ENCODE measurements at regions not wholly inside any gene's neighbourhood (a gene's known extent, or its start where the extent isn't known, plus 50 kb on each side); places are given as distances from the start of the nearest gene placed in this dataset.

GRCh38 chr5:133866903-133867245 lies 101.6 kb downstream of the C5orf15 start:
- POLR2A ChIA-PET: no interaction called here
- Mint-ChIP-seq H3K27me3 (peaks cover 15% of the 10 kb centered on the region), H3K27ac (no peak overlapping the region), H3K4me1 (ENCODE audit: low read depth) (peaks cover 5% of the 10 kb centered on the region), H3K4me3 (no peak overlapping the region), H3K36me3 (ENCODE audit: low read depth) (no peaks in the 10 kb centered on the region), H3K9me3 (no peaks in the 10 kb centered on the region)
- ATAC-seq (ENCODE audit: poor library complexity): no peak
- CTCF ChIA-PET: no interaction called here
- H3K9me3 ChIP-seq (ENCODE audit: control insufficient read depth in 1 of 2, insufficient read depth in 1 of 2, low read length in 2 of 2): no peaks in the 10 kb centered on the region
- no peak for TF ChIP-seq CTCF (IDR thresholded peaks at IDR 0.05)
- peaks cover 0 to 7% of the 10 kb centered on the region in 2 experiments for H3K27me3 ChIP-seq (ENCODE audit: control insufficient read depth in 1 of 2, insufficient read depth in 2 of 2, low read length in 2 of 2)
- no peak overlapping the region for H3K4me3 ChIP-seq (ENCODE audit: low read length)
- H3K36me3 ChIP-seq (ENCODE audit: insufficient read depth, low read length): no peaks in the 10 kb centered on the region
- no peak overlapping the region for H3K27ac ChIP-seq (ENCODE audit: low read depth in 1 of 2, low read length in 2 of 2)
- DNase-seq: no peak
- no peaks in the 10 kb centered on the region for H3K4me1 ChIP-seq (ENCODE audit: insufficient read depth, low read length)
- intact Hi-C loops (cut with DNase I, micrococcal nuclease): loop anchor here in 1 of 2 experiments (10.0 kb wide), 1 partner anchor 112 kb away; no protein-coding TSS in a partner anchor

- Mint-ChIP-seq H3K27me3 (peaks cover 15% of the 10 kb centered on the region), H3K9me3 (no peaks in the 10 kb centered on the region), H3K36me3 (ENCODE audit: low read depth) (no peaks in the 10 kb centered on the region), H3K4me3 (no peak overlapping the region), H3K27ac (no peak overlapping the region), H3K4me1 (ENCODE audit: low read depth) (peaks cover 5% of the 10 kb centered on the region)
- ATAC-seq (ENCODE audit: poor library complexity) (no peak), DNase-seq (no peak)
- no peak overlapping the region for H3K4me3 ChIP-seq (ENCODE audit: low read length)
- no peaks in the 10 kb centered on the region for H3K4me1 ChIP-seq (ENCODE audit: insufficient read depth, low read length)
- CTCF ChIA-PET: no interaction called here
- H3K27ac ChIP-seq (ENCODE audit: low read depth in 1 of 2, low read length in 2 of 2): no peak overlapping the region
- peaks cover 0 to 7% of the 10 kb centered on the region in 2 experiments for H3K27me3 ChIP-seq (ENCODE audit: control insufficient read depth in 1 of 2, insufficient read depth in 2 of 2, low read length in 2 of 2)
- H3K36me3 ChIP-seq (ENCODE audit: insufficient read depth, low read length): no peaks in the 10 kb centered on the region
- intact Hi-C loops (cut with DNase I, micrococcal nuclease): loop anchor here in 1 of 2 experiments (10.0 kb wide), 1 partner anchor 112 kb away; no protein-coding TSS in a partner anchor
- no peaks in the 10 kb centered on the region for H3K9me3 ChIP-seq (ENCODE audit: control insufficient read depth in 1 of 2, insufficient read depth in 1 of 2, low read length in 2 of 2)
- TF ChIP-seq CTCF (IDR thresholded peaks at IDR 0.05): no peak
- POLR2A ChIA-PET: no interaction called here
These were observed 102.1 kb downstream of the C5orf15 start for GRCh38 chr5:133866160-133866902.

- ChIA-PET CTCF (no interaction called here), POLR2A (no interaction called here)
- intact Hi-C loops (cut with DNase I, micrococcal nuclease): loop anchor here in 1 of 2 experiments (10.0 kb wide), 1 partner anchor 110 kb away; no protein-coding TSS in a partner anchor
- ATAC-seq (ENCODE audit: poor library complexity): no peak
- no peak for DNase-seq
- no peak overlapping the region for H3K27ac Mint-ChIP-seq
- H3K9me3 Mint-ChIP-seq: no peaks in the 10 kb centered on the region
- H3K27ac ChIP-seq (ENCODE audit: low read depth in 1 of 2, low read length in 2 of 2): no peak overlapping the region
- no peak overlapping the region for H3K4me3 Mint-ChIP-seq
- H3K27me3 Mint-ChIP-seq: peaks cover 8% of the 10 kb centered on the region
- H3K4me1 Mint-ChIP-seq (ENCODE audit: low read depth): peaks cover 5% of the 10 kb centered on the region
- TF ChIP-seq CTCF (IDR thresholded peaks at IDR 0.05): no peak
- no peak overlapping the region for H3K4me3 ChIP-seq (ENCODE audit: low read length)
- peaks cover 0 to 4% of the 10 kb centered on the region in 2 experiments for H3K27me3 ChIP-seq (ENCODE audit: control insufficient read depth in 1 of 2, insufficient read depth in 2 of 2, low read length in 2 of 2)
- no peaks in the 10 kb centered on the region for H3K4me1 ChIP-seq (ENCODE audit: insufficient read depth, low read length)
- no peaks in the 10 kb centered on the region for H3K36me3 ChIP-seq (ENCODE audit: insufficient read depth, low read length)
- no peaks in the 10 kb centered on the region for H3K9me3 ChIP-seq (ENCODE audit: control insufficient read depth in 1 of 2, insufficient read depth in 1 of 2, low read length in 2 of 2)
- no peaks in the 10 kb centered on the region for H3K36me3 Mint-ChIP-seq (ENCODE audit: low read depth)
These were observed 103.3 kb downstream of the C5orf15 start for GRCh38 chr5:133865113-133865512.
